ENCODE measurements at regions not wholly inside any gene's neighbourhood (a gene's known extent, or its start where the extent isn't known, plus 50 kb on each side); places are given as distances from the start of the nearest gene placed in this dataset.
"Not testable (repeated sequence)": the region's sequence is repeated elsewhere in the genome, so short reads cannot be mapped to it uniquely, and the experiment has no call there.

- WGBS (ENCODE audit: insufficient coverage): 100% methylated on average over 1 of the region's 3 CpGs
- Histone ChIP-seq H3K4me1 (ENCODE audit: control insufficient read depth, insufficient read depth, low read length) (no peaks in the 10 kb centered on the region), H3K27ac (ENCODE audit: low read depth, low read length) (no peak overlapping the region), H3K9me3 (ENCODE audit: control insufficient read depth, insufficient read depth, low read length) (peaks cover 1% of the 10 kb centered on the region), H3K27me3 (ENCODE audit: control insufficient read depth, insufficient read depth, low read length) (no peaks in the 10 kb centered on the region), H3K4me3 (ENCODE audit: low read depth, low read length) (no peak overlapping the region), H3K36me3 (ENCODE audit: control insufficient read depth, insufficient read depth, low read length) (no peaks in the 10 kb centered on the region)
- DNase-seq (ENCODE audit: low read depth in 4 of 6, low spot score in 6 of 6): no peak
Observed at GRCh38 chr3:34676436-34676835, 878.0 kb downstream of the PDCD6IP start.

GRCh38 chr3:34678575-34678974, 880.1 kb downstream of the PDCD6IP start:
- Histone ChIP-seq H3K27ac (ENCODE audit: low read depth, low read length) (no peak overlapping the region), H3K36me3 (ENCODE audit: control insufficient read depth, insufficient read depth, low read length) (no peaks in the 10 kb centered on the region), H3K9me3 (ENCODE audit: control insufficient read depth, insufficient read depth, low read length) (no peaks in the 10 kb centered on the region), H3K4me1 (ENCODE audit: control insufficient read depth, insufficient read depth, low read length) (no peaks in the 10 kb centered on the region), H3K27me3 (ENCODE audit: control insufficient read depth, insufficient read depth, low read length) (no peaks in the 10 kb centered on the region), H3K4me3 (ENCODE audit: low read depth, low read length) (no peak overlapping the region)
- DNase-seq (ENCODE audit: low read depth in 4 of 6, low spot score in 6 of 6): no peak

GRCh38 chr3:34679055-34679454, 880.6 kb downstream of the PDCD6IP start:
- not testable (repeated sequence) for H3K27me3 ChIP-seq (ENCODE audit: control insufficient read depth, insufficient read depth, low read length); H3K4me3 ChIP-seq (ENCODE audit: low read depth, low read length); H3K4me1 ChIP-seq (ENCODE audit: control insufficient read depth, insufficient read depth, low read length); H3K36me3 ChIP-seq (ENCODE audit: control insufficient read depth, insufficient read depth, low read length); H3K9me3 ChIP-seq (ENCODE audit: control insufficient read depth, insufficient read depth, low read length); DNase-seq (ENCODE audit: low read depth in 4 of 6, low spot score in 6 of 6); H3K27ac ChIP-seq (ENCODE audit: low read depth, low read length)
- no CpG with 5 or more reads among the region's 1 CpG for WGBS (ENCODE audit: insufficient coverage)

- no peaks in the 10 kb centered on the region for H3K36me3 ChIP-seq (ENCODE audit: control insufficient read depth, insufficient read depth, low read length)
- H3K9me3 ChIP-seq (ENCODE audit: control insufficient read depth, insufficient read depth, low read length): no peaks in the 10 kb centered on the region
- H3K27me3 ChIP-seq (ENCODE audit: control insufficient read depth, insufficient read depth, low read length): no peaks in the 10 kb centered on the region
- WGBS (ENCODE audit: insufficient coverage): 58% methylated on average over 3 of the region's 4 CpGs
- no peak overlapping the region for H3K4me3 ChIP-seq (ENCODE audit: low read depth, low read length)
- H3K27ac ChIP-seq (ENCODE audit: low read depth, low read length): no peak overlapping the region
- no peaks in the 10 kb centered on the region for H3K4me1 ChIP-seq (ENCODE audit: control insufficient read depth, insufficient read depth, low read length)
- DNase-seq (ENCODE audit: low read depth in 4 of 6, low spot score in 6 of 6): peak in 4 of 6 donors; percentile 2 to 63 (median 36)
Observed at GRCh38 chr3:34683851-34684250, 885.4 kb downstream of the PDCD6IP start.

- no peaks in the 10 kb centered on the region for H3K36me3 ChIP-seq (ENCODE audit: control insufficient read depth, insufficient read depth, low read length)
- H3K27ac ChIP-seq (ENCODE audit: low read depth, low read length): no peak overlapping the region
- H3K27me3 ChIP-seq (ENCODE audit: control insufficient read depth, insufficient read depth, low read length): no peaks in the 10 kb centered on the region
- H3K9me3 ChIP-seq (ENCODE audit: control insufficient read depth, insufficient read depth, low read length): no peaks in the 10 kb centered on the region
- WGBS (ENCODE audit: insufficient coverage): 100% methylated on average over 1 of the region's 1 CpG
- H3K4me3 ChIP-seq (ENCODE audit: low read depth, low read length): no peak overlapping the region
- no peak for DNase-seq (ENCODE audit: low read depth in 4 of 6, low spot score in 6 of 6)
- no peaks in the 10 kb centered on the region for H3K4me1 ChIP-seq (ENCODE audit: control insufficient read depth, insufficient read depth, low read length)
Observed at GRCh38 chr3:34686541-34686940, 888.1 kb downstream of the PDCD6IP start.

GRCh38 chr3:34687671-34688070, 889.2 kb downstream of the PDCD6IP start:
- H3K4me1 ChIP-seq (ENCODE audit: control insufficient read depth, insufficient read depth, low read length): no peaks in the 10 kb centered on the region
- H3K9me3 ChIP-seq (ENCODE audit: control insufficient read depth, insufficient read depth, low read length): no peaks in the 10 kb centered on the region
- H3K27me3 ChIP-seq (ENCODE audit: control insufficient read depth, insufficient read depth, low read length): no peaks in the 10 kb centered on the region
- no peaks in the 10 kb centered on the region for H3K36me3 ChIP-seq (ENCODE audit: control insufficient read depth, insufficient read depth, low read length)
- peak in 1 of 6 donors; percentile 35 for DNase-seq (ENCODE audit: low read depth in 4 of 6, low spot score in 6 of 6)
- WGBS (ENCODE audit: insufficient coverage): 100% methylated on average over 1 of the region's 1 CpG
- H3K27ac ChIP-seq (ENCODE audit: low read depth, low read length): no peak overlapping the region
- H3K4me3 ChIP-seq (ENCODE audit: low read depth, low read length): no peak overlapping the region

GRCh38 chr3:34696831-34697230, 898.4 kb downstream of the PDCD6IP start:
- no peaks in the 10 kb centered on the region for H3K4me1 ChIP-seq (ENCODE audit: control insufficient read depth, insufficient read depth, low read length)
- peaks cover 11% of the 10 kb centered on the region for H3K9me3 ChIP-seq (ENCODE audit: control insufficient read depth, insufficient read depth, low read length)
- WGBS (ENCODE audit: insufficient coverage): no CpG with 5 or more reads among the region's 4 CpGs
- no peaks in the 10 kb centered on the region for H3K36me3 ChIP-seq (ENCODE audit: control insufficient read depth, insufficient read depth, low read length)
- H3K27me3 ChIP-seq (ENCODE audit: control insufficient read depth, insufficient read depth, low read length): no peaks in the 10 kb centered on the region
- DNase-seq (ENCODE audit: low read depth in 4 of 6, low spot score in 6 of 6): no peak
- H3K4me3 ChIP-seq (ENCODE audit: low read depth, low read length): no peak overlapping the region
- no peak overlapping the region for H3K27ac ChIP-seq (ENCODE audit: low read depth, low read length)

- H3K9me3 ChIP-seq (ENCODE audit: control insufficient read depth, insufficient read depth, low read length): peaks cover 12% of the 10 kb centered on the region
- no peaks in the 10 kb centered on the region for H3K36me3 ChIP-seq (ENCODE audit: control insufficient read depth, insufficient read depth, low read length)
- H3K4me3 ChIP-seq (ENCODE audit: low read depth, low read length): no peak overlapping the region
- no peaks in the 10 kb centered on the region for H3K27me3 ChIP-seq (ENCODE audit: control insufficient read depth, insufficient read depth, low read length)
- no peak for DNase-seq (ENCODE audit: low read depth in 4 of 6, low spot score in 6 of 6)
- H3K4me1 ChIP-seq (ENCODE audit: control insufficient read depth, insufficient read depth, low read length): no peaks in the 10 kb centered on the region
- no peak overlapping the region for H3K27ac ChIP-seq (ENCODE audit: low read depth, low read length)
- WGBS (ENCODE audit: insufficient coverage): no CpG with 5 or more reads among the region's 3 CpGs
Observed at GRCh38 chr3:34703053-34703452, 904.6 kb downstream of the PDCD6IP start.

GRCh38 chr3:34724916-34725499, 914.3 kb upstream of the ARPP21 start:
- Histone ChIP-seq H3K36me3 (ENCODE audit: control insufficient read depth, insufficient read depth, low read length) (no peaks in the 10 kb centered on the region), H3K27me3 (ENCODE audit: control insufficient read depth, insufficient read depth, low read length) (no peaks in the 10 kb centered on the region), H3K4me1 (ENCODE audit: control insufficient read depth, insufficient read depth, low read length) (peaks cover 3% of the 10 kb centered on the region), H3K9me3 (ENCODE audit: control insufficient read depth, insufficient read depth, low read length) (peaks cover 2% of the 10 kb centered on the region), H3K4me3 (ENCODE audit: low read depth, low read length) (no peak overlapping the region), H3K27ac (ENCODE audit: low read depth, low read length) (no peak overlapping the region)
- peak in 4 of 6 donors; percentile 12 to 73 (median 37) for DNase-seq (ENCODE audit: low read depth in 4 of 6, low spot score in 6 of 6)
- WGBS (ENCODE audit: insufficient coverage): no CpG with 5 or more reads among the region's 3 CpGs

- Histone ChIP-seq H3K27ac (ENCODE audit: low read depth, low read length) (no peak overlapping the region), H3K4me1 (ENCODE audit: control insufficient read depth, insufficient read depth, low read length) (peaks cover 3% of the 10 kb centered on the region), H3K27me3 (ENCODE audit: control insufficient read depth, insufficient read depth, low read length) (no peaks in the 10 kb centered on the region), H3K9me3 (ENCODE audit: control insufficient read depth, insufficient read depth, low read length) (peaks cover 2% of the 10 kb centered on the region), H3K36me3 (ENCODE audit: control insufficient read depth, insufficient read depth, low read length) (no peaks in the 10 kb centered on the region), H3K4me3 (ENCODE audit: low read depth, low read length) (no peak overlapping the region)
- WGBS (ENCODE audit: insufficient coverage): 40% methylated on average over 1 of the region's 2 CpGs
- DNase-seq (ENCODE audit: low read depth in 4 of 6, low spot score in 6 of 6): peak in 1 of 6 donors; percentile 22
Observed at GRCh38 chr3:34725774-34726173, 913.6 kb upstream of the ARPP21 start.

All from spinal cord (tissue), 9 donors.